ENCODE measurements at regions not wholly inside any gene's neighbourhood (a gene's known extent, or its start where the extent isn't known, plus 50 kb on each side); places are given as distances from the start of the nearest gene placed in this dataset.

GRCh38 chr6:137332637-137333280, 113.6 kb upstream of the IFNGR1 start:
- no peak for TF ChIP-seq CTCF (IDR thresholded peaks at IDR 0.05)
- no peak for TF ChIP-seq POLR2A (IDR thresholded peaks at IDR 0.05)

Data from ovary (tissue), 3 donors.